ENCODE measurements at regions not wholly inside any gene's neighbourhood (a gene's known extent, or its start where the extent isn't known, plus 50 kb on each side); places are given as distances from the start of the nearest gene placed in this dataset.
"Not testable (repeated sequence)": the region's sequence is repeated elsewhere in the genome, so short reads cannot be mapped to it uniquely, and the experiment has no call there.

DNA sequence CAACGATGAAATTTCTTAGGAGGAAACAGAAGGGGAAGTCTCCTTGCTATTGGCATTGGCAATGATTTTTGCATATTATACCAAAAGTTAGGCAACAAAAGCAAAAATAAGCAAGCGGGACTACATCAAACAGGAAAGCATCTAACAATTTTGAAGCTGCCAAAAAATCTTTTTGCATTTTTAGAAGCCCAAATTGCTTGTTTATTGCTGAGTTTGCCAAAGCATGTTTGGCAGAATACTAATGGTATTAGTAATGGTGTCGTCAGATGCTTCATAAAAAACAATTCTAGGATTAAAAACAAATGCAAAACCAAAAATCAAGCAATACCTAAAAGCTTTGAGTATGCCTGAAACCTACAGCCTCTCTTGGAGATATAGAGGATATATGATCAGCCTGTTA is 80.0 kb downstream of the GALR1 start:
- DNase-seq = no peak

DNA sequence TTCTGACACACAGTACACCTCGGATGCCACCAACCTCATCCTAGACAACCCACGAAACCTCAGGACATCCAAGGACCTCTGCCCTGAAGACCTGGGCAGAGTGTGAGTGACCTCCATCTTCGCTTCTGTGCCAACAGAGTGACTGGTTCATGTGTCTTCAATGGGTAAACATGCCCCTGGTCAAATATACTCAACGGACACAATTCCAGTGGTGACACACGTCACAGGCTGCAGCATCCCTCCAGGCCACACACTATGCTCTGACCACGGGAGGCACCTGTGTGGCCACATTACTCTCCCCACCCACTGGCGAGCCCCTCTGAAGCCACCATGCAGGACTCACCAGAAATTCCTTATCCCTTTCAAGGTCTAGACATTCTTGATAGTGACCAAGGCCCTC is 85.2 kb downstream of the GALR1 start:
- DNase-seq = no peak

DNA sequence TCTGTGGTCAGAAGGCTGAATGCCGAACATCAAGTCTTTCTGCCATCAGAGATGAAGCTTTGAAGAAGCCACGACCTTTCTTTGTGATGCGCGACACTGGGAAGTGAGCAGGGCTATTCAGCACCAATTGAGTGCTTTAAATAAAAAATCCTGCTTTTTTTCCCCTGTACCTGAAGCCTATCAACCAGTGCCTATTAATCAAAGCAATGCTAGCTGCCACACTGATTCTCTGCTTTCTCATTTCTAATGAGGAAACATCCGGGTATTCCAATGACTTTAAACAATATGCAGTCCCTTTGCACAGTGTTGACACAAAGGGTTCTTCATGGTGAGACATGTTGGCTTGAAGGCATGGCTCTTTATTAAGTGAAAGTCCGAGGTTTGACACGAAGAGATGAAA is 88.0 kb downstream of the GALR1 start:
- no peak for DNase-seq

DNA sequence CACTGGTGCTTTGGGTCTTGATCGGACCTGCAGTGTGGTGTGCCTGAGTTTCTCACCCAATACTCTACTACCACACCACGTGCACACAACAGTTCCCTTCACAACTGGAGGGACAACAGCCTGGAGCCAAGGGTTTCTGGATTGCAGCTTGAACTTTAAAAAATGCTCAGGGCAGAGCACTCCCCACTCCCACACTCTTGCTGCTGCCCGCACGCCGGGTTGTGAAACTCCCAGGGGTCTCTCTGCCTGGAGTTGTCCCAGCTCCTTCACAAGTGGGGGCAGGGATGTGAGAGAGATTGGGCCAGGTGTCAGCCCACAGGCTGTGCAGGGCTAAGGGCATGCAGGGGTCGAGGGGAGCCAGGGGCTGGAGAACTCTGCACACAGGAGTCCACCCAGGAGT is 89.4 kb downstream of the GALR1 start:
- DNase-seq = no peak

DNA sequence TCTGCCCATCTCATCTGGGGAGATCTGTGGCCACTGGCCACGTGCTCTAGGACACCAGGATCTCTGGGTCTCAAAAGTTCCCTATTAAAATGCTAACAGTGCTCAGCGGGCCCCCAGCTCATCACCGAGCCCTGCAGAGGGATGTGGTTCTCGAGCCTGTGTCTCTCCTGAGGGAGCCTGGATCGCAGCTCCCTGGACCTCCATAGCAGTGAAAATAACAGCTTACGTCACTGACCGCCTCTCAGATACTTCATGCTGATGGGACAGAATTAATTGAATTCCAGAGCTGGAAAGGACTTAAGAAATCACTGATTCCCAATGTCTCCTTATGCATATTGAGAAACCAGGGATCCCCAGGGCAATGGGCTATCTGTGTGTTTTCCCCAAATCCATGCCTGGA is 90.0 kb downstream of the GALR1 start:
- DNase-seq = no peak

DNA sequence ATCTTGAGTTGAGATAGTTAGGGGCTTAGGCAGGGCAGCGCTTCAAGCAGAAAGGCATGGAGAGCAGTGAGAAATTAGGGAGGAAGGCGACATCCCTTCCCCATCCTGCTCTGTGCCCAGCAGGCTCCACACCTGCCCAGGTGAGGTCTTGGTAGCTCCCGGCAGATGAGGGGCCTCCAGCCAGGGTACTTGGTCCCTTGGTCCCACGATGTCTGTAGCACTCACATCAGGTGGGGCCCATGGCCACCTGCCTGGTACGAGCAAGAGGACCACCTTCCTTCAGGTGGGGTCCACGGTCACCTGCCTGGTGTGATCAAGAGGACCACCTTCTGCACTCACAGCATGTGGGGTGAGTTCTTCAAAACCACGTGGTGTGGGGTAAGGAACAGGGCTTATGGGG is 91.2 kb downstream of the GALR1 start:
- no peak for DNase-seq

DNA sequence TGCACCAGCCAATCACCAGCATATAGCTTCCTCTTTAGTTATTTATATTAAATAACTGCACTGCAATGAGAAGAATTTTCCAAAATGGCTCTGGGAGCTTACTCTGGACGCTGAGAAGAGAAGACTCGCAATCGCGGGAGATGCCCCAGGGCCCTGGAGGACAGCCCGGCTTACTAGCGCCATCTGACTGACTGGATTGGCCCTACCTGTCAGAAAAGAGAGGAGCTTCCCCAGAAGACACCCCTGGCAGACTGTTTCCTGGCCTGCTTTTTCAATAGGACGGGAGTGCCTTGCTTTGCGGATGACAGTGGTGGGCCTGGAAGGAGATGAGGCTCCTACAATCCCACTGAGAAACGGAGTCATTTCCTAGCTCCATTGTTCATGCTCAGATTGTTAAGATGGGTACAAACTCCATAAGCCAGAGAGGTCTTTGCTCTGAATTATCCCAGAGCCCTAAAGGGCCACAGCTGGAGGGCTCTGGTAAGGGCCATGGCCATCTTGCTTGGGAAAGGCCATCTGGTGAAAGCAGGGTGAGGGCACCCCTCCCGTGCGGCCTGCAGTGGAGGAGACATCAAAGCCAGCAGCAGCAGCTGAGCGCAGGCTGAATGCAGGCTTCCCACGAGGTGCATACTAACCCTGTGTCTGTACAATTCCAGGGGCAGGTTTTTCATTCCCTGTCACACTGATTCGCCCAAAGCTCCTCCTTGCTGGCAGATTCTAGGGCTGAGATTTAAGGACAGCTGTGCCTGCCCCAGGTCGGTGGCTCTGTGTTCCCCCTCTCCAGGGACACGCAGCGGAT is 92.1 kb downstream of the GALR1 start:
- no peak for DNase-seq

DNA sequence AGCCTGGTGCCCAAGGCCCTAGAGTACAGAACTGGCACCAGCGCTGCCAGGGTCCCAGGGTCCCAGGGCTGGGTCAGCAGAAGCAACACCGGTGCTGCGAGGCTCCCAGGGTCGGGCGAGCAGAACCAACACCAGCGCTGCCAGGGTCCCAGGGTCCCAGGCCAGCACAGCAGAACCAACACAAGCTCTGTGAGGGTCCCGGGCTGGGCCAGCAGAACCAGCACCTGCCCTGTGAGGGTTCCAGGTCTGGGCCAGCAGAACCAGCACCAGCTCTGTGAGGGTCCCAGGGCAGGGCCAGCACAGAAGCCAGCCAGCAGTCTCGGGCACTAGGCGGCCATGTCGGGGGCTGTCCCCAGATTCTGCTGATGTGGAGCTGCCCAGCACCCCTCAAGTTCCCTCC is 93.1 kb downstream of the GALR1 start:
- DNase-seq = no peak

DNA sequence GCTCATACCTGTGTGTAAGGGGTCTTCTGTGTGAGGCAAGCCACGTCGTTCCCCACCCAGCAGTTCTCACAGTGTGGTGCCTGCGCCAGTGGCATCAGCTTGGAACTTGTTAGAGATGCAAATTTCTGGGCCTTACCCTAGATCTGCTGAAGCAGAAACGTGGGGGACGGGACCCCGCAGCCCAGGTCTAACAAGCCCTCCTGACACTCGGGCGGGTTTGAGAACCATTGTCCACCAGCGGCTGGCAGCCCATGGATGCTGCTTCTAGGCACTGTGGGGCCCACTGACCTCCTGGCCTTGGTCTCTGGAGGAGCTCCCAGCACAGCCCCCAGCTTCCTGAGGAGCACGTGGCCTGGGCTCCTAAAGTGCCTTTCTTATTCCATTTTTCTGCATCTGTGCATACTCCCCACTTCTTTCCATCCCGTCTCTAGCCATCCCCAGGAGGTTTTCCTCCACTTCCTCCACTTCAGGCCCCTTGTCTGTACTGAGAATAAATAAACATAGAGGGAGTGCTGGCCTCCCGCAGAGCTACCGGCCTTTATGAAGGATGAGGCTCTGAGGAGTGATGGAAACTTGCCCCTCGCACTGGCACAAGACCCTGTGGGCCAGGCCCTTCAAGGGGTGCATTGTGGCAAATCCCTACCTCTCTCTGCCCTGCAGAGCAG is 94.3 kb downstream of the GALR1 start:
- no peak for DNase-seq

DNA sequence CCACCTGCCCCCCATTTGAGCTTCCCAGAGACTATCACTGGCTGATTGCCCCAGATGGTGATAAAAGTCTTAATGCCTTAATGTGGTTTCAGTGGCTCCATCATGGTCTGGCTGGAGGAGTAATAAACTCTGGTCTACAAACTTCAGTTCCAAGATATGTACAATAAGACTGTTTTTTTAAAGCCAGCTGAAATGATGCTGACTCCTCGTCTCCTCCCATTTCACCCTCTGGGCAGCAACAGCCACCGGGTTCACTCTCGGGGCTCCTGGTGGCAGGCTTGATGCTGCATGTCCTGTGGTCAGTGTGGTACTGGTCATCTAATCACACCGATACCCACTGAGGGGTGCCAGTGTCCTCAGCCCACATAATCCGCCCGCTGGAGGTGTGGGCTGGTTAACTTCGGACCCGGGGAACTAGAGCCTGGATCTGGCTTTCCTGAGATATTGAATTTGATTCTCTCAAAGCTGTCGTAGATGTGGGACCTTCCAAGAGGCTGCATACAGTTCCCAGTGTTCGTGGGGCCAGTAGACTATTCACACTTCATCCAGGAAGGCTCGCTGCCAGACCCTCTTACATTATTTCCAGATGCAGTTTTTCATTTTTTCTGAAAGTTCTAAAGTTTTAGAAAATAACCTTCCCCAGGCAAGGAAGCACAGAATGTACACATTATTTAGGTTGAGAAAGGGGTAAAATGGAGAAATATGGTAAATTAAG is 95.3 kb downstream of the GALR1 start:
- no peak for DNase-seq

DNA sequence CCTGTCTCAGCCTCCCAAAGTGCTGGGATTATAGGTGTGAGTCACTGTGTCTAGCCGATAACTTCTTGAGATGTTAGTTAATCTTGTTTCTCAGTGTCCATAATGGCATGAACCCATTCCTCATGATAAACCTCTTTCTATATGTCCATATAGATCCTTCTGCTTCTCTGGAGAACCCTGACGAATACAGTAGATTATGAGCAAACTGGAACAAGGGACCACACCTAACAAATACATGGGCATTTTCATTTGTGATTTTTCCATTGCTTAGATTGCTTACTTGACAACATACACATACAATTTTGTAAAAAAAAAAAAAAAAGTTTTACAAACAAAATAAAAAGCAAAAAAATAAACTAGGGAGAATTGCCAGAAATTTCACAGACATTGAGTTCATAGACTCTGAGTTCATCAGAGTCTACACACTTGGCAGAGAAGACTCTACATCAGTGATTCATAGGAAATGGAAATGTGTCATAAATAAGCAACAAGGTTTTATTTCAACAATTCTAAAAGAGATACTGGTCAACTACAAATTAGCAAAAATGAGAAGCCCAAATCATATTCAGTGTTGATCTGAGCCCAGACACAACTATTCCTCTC is 96.7 kb downstream of the GALR1 start:
- no peak for DNase-seq

DNA sequence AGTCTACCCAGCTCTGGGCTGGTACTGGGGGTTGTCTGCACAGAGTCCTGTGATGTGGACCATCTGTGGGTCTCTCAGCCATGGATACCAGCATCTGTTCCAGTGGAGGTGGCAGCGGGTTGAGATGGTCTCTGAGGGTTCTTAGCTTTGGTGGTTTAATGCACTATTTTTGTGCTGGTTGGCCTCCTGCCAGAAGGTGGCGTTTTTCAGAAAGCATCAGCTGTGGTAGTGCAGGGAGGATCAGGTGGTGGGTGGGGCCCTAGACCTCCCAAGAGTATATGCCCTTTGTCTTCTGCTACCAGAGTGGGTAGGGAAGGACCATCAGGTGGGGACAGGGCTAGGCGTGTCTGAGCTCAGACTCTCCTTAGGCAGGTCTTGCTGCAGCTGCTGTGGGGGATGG is 103.7 kb downstream of the GALR1 start:
- DNase-seq = not testable (repeated sequence)

DNA sequence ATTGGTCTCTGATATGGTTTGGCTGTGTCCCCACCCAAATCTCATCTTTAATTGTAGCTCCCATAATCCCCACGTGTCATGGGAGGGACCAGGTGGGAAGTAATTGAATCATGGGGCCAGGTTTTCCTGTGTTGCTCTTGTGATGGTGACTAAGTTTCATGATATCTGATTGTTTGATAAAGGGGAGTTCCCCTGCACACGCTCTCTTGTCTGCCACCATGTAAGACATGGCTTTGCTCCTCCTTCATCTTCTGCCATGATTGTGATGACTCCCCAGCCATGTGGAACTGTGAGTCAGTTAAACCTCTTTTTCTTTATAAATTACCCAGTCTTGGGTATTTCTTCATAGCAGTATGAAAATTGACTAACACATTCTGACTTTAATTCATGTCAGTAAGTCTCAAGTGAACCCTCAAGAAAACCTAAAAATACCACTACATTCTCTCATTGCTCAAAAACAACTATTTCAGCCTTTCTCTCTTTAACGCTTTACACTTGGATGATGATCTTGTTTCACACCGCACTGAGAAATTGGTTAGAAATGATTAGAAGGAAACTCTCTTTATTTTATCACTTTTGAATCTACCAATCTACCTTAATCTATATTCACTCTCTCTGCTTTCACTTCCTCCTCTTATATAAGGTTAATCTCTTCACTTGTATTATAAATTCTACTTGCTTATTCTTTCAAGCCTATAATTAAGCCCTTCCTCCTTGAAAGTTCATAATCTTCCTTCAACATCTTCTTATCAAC is 110.1 kb downstream of the GALR1 start:
- no peak for DNase-seq

DNA sequence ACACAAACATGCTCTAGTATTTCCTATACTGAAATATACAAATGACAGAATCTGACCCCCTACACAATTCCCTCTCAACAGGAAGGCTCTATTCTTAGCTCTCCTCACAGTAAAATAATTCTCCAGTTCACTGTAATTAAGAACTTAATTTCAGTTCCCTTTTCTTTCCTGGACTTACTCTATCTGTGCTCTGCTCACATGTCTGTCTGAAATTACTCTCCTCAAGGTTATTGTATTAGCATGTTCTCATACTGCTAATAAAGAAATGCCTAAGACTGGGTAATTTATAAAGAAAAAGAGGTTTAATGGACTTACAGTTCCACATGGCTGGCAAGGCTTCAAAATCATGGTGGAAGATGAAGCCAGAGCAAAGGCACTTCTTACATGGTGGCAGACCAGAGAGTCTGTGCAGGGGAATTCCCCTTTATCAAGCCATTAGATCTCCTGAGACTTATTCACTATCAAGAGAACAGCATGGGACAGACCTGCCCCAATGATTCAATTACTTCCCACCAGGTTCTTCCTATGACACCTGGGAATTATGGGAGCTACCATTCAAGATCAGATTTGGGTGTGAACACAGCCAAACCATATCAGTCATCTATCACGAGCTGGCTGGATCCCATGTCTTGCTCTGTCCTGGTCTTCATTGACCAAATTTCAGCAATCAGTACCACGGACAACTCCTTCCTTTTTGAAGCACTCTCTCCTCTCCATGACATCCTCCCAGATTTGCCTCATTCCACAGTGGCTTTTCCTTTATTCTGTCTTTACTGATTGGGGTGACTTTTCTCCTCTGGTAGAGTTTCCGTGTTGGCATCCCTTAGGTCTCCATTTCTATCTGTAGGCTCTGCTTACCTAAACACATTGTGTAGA is 110.9 kb downstream of the GALR1 start:
- DNase-seq = no peak

DNA sequence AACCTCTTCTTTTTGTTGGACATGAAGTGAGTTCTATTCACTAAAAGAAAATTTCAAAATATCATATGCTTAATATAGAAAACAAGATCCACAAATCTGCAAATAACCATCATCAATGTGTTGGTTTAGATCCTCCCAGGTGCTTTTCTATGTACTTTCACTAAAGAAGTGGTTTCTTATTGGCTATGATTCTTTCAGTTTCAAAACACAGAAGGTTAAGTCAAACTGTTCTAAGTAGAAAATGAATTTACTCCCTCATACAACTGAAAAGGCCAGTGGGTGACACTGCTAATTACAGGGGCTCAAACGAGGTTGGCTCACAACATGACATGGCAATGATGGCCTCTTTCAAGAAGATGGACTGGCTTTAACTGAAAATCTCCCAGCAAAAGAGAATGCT is 111.7 kb downstream of the GALR1 start:
- DNase-seq = no peak

DNA sequence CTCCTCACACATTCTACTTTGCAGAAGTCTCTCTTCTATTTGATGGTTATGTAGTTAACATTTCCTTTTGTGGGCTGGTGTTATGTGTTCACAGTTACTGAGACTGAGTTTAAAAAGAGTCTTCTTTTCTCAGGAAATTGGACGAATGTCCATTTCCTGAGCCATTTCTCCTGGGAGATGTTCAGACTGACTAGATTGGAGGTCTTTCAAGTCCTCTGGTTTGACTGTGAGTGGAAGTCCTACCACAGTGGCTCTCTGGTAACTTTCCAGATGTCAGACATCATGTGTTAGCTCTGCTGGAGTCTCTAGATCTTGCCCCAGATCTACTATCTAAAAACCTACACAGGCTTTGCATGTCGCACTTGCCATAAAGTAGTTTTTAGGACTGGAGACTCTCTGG is 116.0 kb downstream of the GALR1 start:
- no peak for DNase-seq

DNA sequence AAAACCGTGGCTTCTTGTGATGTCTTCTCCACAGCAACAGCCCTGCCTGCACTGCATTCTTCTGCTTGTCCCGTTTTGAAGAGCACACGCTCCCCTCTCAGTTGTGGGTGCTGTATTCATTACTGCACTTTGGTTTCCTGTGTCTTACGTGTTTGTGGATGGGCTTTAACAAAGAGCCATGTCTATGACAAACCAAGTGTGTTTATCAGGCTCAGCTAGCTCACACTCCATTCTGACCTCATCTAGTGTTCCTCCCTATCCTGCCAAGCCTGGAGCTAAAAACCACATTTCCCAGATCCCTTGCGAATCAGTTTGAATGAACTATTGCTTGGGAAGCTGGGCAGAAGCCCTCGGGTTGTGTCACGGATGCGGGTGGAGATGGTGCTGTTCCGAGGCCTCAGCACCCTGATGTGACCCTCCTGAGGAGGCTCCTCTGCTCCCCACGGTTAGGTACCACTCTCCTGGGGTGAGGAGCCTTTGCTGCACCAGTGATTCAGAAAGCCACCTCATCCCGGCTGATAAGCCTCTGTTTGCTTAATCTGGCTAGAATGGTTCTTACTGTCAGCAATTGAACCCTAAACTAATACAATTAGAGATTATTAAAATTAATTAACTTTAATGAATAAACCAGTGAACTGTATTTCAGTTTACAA is 116.5 kb downstream of the GALR1 start:
- no peak for DNase-seq

DNA sequence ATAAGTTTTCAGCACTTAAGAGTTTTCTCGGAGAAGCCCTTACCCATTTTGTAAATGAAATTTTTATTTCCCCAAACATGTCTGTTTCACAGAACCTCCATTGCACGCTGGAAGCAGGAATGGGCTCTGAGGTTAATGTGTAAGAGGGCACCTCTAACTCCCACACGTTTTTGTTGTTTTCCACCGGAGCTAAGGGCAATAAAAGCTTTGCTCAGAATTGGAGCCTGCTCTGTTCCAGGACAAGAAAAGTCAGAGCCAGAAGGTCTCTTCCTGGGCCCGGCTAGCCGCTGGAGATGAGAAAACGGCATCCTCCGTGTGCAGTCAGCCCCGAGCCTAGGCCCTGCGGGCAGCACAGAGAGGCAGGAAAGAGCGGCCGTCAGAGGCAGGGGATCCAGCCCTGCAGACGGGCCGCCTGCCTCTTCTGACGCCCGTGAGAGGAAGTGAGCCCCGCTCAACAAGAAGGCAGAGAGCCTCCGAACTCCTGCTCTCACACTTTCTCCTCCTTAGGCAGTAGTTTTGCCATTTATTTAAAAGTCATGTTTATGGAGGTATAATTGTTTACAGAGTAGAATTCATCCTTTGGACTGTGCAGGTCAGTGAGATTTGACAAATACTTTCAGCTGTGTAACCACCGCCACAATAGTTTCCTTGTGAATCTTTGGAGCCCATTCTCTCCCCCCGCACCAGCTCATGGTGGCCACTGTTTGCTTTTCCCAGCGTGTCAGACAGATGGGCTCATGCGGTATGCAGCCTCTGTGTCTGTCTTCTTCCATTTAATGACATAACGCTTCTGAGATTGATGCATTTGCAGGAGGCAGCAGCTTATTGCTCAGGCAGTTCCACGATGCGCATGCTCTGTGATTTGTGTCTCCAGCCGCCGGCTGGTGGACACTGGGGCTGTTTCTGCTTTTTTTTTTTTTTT is 117.3 kb downstream of the GALR1 start:
- no peak for DNase-seq

DNA sequence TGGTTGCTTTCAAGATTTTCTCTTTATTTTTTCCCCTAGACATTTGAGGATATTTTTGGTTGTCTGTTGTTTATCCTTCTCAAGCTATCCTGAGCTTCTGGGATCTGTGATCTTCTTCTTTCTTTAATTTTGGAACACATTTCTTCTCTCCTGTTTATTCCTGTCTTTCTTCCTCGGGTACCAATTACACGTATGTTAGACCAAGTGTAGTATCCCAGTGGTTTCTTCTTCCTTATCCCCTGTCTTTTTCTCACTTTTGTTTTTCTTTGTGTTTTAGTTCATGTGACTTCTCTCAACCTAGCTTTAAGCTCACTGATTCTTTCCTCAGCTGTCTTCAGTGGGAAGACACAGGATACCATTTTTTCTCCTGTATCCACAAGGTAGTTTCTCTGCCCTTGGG is 120.0 kb downstream of the GALR1 start:
- no peak for DNase-seq

Measured in activated T-cell treated with anti-CD3 and anti-CD28 coated beads, Interleukin-2, amount 50 U/mL, for 1 hour (primary cell).